22Rv1 (cell line): ENCODE measurements at regions not wholly inside any gene's neighbourhood (a gene's known extent, or its start where the extent isn't known, plus 50 kb on each side); places are given as distances from the start of the nearest gene placed in this dataset.

Source experiments
- CTCF ChIP-seq: fragments of 450-650 bp; IDR thresholded peaks from 2 replicates; pipeline ENCODE4 v1.5.1; 2017; ENCODE audit warnings: mild to moderate bottlenecking
- ZFX ChIP-seq: fragments of 450-650 bp; IDR thresholded peaks from 2 replicates; pipeline ENCODE4 v1.6.1; 2017; ENCODE audit warnings: antibody characterized with exemption, borderline replicate concordance

DNA sequence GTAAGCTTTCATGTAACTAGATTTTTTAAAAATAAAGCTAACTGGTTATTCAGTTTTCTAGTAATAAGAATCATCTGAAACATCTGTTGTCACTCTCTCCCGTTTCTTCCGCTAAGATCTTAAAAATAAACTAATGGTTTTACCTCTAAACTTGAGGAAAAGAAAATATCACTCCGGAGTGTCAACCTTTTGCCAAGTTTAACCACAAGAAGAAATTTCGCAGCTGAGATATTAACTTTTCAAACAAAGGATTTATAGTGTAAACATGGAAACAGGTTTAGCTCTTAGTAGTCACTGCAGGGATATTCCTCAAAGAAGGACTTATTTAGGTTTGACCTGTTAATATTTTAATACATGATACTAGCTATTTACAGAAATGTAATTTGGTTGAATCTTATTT lies 954.9 kb downstream of the ADGRL2 start:
- TF ChIP-seq CTCF (no peak), ZFX (no peak)
